Transverse colon (tissue), 3 donors: ENCODE measurements at regions not wholly inside any gene's neighbourhood (a gene's known extent, or its start where the extent isn't known, plus 50 kb on each side); places are given as distances from the start of the nearest gene placed in this dataset.

Experiments
- POLR2A ChIP-seq: fragments of 450-650 bp; IDR thresholded peaks from one replicate; pipeline ENCODE4 v1.6.1; 2016; ENCODE audit warnings: antibody characterized with exemption, mild to moderate bottlenecking, moderate library complexity
- TF ChIP-seq, protein P1 (sequence below), 5 experiments: fragments of 200-600 bp in 3 of 5; fragments of 450-650 bp in 2 of 5; sonication (generic) in 3 of 5; IDR thresholded peaks; 1 replicate in 2 of 5; 2 replicates in 3 of 5; pipeline ENCODE4 v1.5.1; 2016 to 2017; ENCODE audit warnings: antibody characterized with exemption in 5 of 5, inconsistent platforms in 3 of 5, mild to moderate bottlenecking in 2 of 5, moderate library complexity in 1 of 5

- TF ChIP-seq POLR2A = no peak
- TF ChIP-seq, protein P1, sequence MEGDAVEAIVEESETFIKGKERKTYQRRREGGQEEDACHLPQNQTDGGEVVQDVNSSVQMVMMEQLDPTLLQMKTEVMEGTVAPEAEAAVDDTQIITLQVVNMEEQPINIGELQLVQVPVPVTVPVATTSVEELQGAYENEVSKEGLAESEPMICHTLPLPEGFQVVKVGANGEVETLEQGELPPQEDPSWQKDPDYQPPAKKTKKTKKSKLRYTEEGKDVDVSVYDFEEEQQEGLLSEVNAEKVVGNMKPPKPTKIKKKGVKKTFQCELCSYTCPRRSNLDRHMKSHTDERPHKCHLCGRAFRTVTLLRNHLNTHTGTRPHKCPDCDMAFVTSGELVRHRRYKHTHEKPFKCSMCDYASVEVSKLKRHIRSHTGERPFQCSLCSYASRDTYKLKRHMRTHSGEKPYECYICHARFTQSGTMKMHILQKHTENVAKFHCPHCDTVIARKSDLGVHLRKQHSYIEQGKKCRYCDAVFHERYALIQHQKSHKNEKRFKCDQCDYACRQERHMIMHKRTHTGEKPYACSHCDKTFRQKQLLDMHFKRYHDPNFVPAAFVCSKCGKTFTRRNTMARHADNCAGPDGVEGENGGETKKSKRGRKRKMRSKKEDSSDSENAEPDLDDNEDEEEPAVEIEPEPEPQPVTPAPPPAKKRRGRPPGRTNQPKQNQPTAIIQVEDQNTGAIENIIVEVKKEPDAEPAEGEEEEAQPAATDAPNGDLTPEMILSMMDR (IDR thresholded peaks at IDR 0.05) = no peak
Observed at GRCh38 chr7:4626318-4626845, 55.7 kb upstream of the FOXK1 start.
